Mesenteric fat pad (tissue), 1 donor: ENCODE measurements at regions not wholly inside any gene's neighbourhood (a gene's known extent, or its start where the extent isn't known, plus 50 kb on each side); places are given as distances from the start of the nearest gene placed in this dataset.

ENCODE experiments used
- DNase-seq: peaks from one replicate; pipeline ENCODE4 v3.0.0-alpha.2; 2020; ENCODE audit warnings: low spot score
- donor health status: DM: yes; HTN: yes; CAD: no.

GRCh38 chr2:215626063-215626462 is 190.2 kb upstream of the FN1 start:
- no peak for DNase-seq

GRCh38 chr2:215625207-215625606 is 189.3 kb upstream of the FN1 start:
- no peak for DNase-seq

- no peak for DNase-seq
Observed at GRCh38 chr2:215624423-215624829, 188.6 kb upstream of the FN1 start.

- no peak for DNase-seq
Observed at GRCh38 chr2:215622837-215623236, 187.0 kb upstream of the FN1 start.

- DNase-seq, result no peak
Observed at GRCh38 chr2:215621381-215621780, 185.5 kb upstream of the FN1 start.

GRCh38 chr2:215620528-215620927 is 184.7 kb upstream of the FN1 start:
- no peak for DNase-seq

- DNase-seq, result no peak
Observed at GRCh38 chr2:215619989-215620388, 184.1 kb upstream of the FN1 start.

- no peak for DNase-seq
Observed at GRCh38 chr2:215619022-215619958, 183.4 kb upstream of the FN1 start.

GRCh38 chr2:215618145-215618544 is 182.3 kb upstream of the FN1 start:
- no peak for DNase-seq

- no peak for DNase-seq
Observed at GRCh38 chr2:215617060-215617824, 181.4 kb upstream of the FN1 start.

GRCh38 chr2:215615803-215616174 is 179.9 kb upstream of the FN1 start:
- no peak for DNase-seq

GRCh38 chr2:215615067-215615802 is 179.4 kb upstream of the FN1 start:
- no peak for DNase-seq

- no peak for DNase-seq
Observed at GRCh38 chr2:215614296-215614695, 178.4 kb upstream of the FN1 start.

- DNase-seq, result no peak
Observed at GRCh38 chr2:215613888-215614287, 178.0 kb upstream of the FN1 start.

- no peak for DNase-seq
Observed at GRCh38 chr2:215613280-215613679, 177.4 kb upstream of the FN1 start.

GRCh38 chr2:215612786-215613185 is 176.9 kb upstream of the FN1 start:
- DNase-seq, result no peak

- no peak for DNase-seq
Observed at GRCh38 chr2:215611609-215612386, 175.9 kb upstream of the FN1 start.

- no peak for DNase-seq
Observed at GRCh38 chr2:215609089-215610032, 173.5 kb upstream of the FN1 start.

- no peak for DNase-seq
Observed at GRCh38 chr2:215607766-215608165, 171.9 kb upstream of the FN1 start.

GRCh38 chr2:215606219-215606618 is 170.4 kb upstream of the FN1 start:
- DNase-seq, result no peak
